Tibial nerve (tissue), 3 donors: ENCODE measurements at regions not wholly inside any gene's neighbourhood (a gene's known extent, or its start where the extent isn't known, plus 50 kb on each side); places are given as distances from the start of the nearest gene placed in this dataset.

Experiments used
- CTCF ChIP-seq, 5 experiments: fragments of 200-600 bp in 3 of 5; fragments of 450-650 bp in 2 of 5; sonication (generic) in 3 of 5; IDR thresholded peaks; one replicate each; pipeline ENCODE4 v1.5.1; 2016 to 2019; ENCODE audit warnings: antibody characterized with exemption in 5 of 5, mild to moderate bottlenecking in 3 of 5, moderate library complexity in 2 of 5
- POLR2A ChIP-seq, 2 donors: fragments of 450-650 bp; IDR thresholded peaks; one replicate each; pipeline ENCODE4 v1.6.1; 2017; ENCODE audit warnings: antibody characterized with exemption in 2 of 2, mild to moderate bottlenecking in 2 of 2, moderate library complexity in 2 of 2

GRCh38 chr9:80951675-80952074, 737.7 kb downstream of the TLE1 start:
- TF ChIP-seq CTCF (IDR thresholded peaks at IDR 0.05): no peak
- TF ChIP-seq POLR2A (IDR thresholded peaks at IDR 0.05): no peak
